SK-N-SH (cell line): ENCODE measurements at regions not wholly inside any gene's neighbourhood (a gene's known extent, or its start where the extent isn't known, plus 50 kb on each side); places are given as distances from the start of the nearest gene placed in this dataset.

Experiments used
- NRF1 ChIP-seq: IDR thresholded peaks from 2 replicates; pipeline ENCODE4 v1.6.1; 2012; ENCODE audit warnings: low read depth, mild to moderate bottlenecking, low read length
- POLR2AphosphoS5 ChIP-seq: IDR thresholded peaks from 2 replicates; pipeline ENCODE4 v1.6.1; 2012; ENCODE audit warnings: low read depth, low read length
- TF ChIP-seq, protein P1 (sequence below): fragments of 200-600 bp; sonication (generic); IDR thresholded peaks from 2 replicates; pipeline ENCODE4 v1.6.1; 2017; ENCODE audit warnings: antibody characterized with exemption, mild to moderate bottlenecking, moderate library complexity

DNA sequence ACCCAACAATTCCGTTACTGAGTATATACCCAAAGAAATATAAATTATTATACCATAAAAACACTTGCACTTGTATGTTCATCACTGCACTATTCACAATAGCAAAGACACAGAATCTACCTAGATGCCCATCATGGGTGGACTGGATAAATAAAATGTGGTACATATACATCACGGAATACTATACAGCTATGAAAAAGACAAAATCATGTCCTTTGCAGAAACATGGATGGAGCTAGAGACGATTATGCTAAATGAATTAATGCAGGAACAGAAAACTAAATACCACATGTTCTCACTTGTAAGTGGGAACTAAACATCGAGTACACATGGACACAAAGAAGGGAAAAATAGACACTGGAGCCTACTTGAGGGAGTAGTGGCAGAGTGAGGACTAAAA is 185.3 kb downstream of the PYDC2 start:
- TF ChIP-seq, protein P1, sequence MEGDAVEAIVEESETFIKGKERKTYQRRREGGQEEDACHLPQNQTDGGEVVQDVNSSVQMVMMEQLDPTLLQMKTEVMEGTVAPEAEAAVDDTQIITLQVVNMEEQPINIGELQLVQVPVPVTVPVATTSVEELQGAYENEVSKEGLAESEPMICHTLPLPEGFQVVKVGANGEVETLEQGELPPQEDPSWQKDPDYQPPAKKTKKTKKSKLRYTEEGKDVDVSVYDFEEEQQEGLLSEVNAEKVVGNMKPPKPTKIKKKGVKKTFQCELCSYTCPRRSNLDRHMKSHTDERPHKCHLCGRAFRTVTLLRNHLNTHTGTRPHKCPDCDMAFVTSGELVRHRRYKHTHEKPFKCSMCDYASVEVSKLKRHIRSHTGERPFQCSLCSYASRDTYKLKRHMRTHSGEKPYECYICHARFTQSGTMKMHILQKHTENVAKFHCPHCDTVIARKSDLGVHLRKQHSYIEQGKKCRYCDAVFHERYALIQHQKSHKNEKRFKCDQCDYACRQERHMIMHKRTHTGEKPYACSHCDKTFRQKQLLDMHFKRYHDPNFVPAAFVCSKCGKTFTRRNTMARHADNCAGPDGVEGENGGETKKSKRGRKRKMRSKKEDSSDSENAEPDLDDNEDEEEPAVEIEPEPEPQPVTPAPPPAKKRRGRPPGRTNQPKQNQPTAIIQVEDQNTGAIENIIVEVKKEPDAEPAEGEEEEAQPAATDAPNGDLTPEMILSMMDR = no peak
- no peak for TF ChIP-seq NRF1
- no peak for TF ChIP-seq POLR2AphosphoS5
